GM23248 (cell line): ENCODE measurements at regions not wholly inside any gene's neighbourhood (a gene's known extent, or its start where the extent isn't known, plus 50 kb on each side); places are given as distances from the start of the nearest gene placed in this dataset.

Experiments
- EZH2 ChIP-seq: fragments of 200-600 bp; sonication (generic); IDR thresholded peaks from 2 replicates; pipeline ENCODE4 v1.6.1; 2018; ENCODE audit warnings: antibody characterized with exemption, mild to moderate bottlenecking; ENCODE audit not compliant: insufficient read depth, poor library complexity, severe bottlenecking
- EZH2phosphoT487 ChIP-seq: fragments of 200-600 bp; sonication (generic); IDR thresholded peaks from 2 replicates; pipeline ENCODE4 v1.6.1; 2018; ENCODE audit warnings: antibody characterized with exemption, moderate library complexity, mild to moderate bottlenecking, low read depth; ENCODE audit not compliant: insufficient read depth

DNA sequence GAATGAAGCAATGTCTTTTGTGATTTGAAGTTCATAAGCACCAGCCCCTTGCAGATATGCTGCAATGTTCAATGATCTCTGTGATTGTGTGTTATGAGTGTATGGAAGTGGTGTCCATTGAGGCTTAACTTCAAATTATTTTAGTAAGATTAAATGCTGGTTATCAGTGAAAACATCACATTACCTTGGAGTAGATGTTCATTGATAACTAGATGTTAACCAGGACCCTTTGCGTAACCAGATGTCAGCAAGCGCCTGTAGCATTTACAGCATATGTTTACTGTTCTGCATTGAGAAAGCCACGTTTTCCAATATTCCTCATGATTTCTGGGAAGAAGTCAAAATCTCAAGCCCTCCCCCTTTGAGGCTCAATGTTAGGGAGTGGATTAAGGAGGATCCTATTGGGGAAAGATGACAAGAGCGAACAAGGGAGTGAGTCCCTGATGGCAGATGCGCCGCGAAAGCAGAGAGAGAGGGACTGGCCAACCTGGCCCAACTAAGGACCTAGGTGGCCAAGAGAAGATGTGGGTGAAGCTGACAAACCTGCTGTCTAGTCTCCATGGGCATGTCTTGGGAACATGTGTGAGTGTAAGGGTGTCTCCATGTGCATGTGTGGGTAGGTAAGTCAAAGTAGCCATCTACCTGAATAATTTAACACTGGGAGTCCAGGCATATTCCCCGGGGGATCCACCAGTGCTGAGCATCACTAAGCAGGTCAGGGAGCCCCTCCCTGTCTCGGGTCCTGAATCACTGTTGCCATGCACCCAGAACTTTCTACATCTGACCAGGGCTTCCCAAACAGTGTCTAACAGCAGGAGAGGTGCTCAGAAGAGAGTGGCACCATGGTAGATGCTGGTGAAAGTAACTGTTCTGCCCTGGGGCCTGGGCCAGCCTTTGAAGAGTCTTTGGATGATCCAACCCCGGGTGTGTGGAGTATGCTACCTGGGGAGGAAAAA, 141.6 kb upstream of the GDF10 start:
- TF ChIP-seq EZH2, result no peak
- no peak for TF ChIP-seq EZH2phosphoT487
